ENCODE measurements at regions not wholly inside any gene's neighbourhood (a gene's known extent, or its start where the extent isn't known, plus 50 kb on each side); places are given as distances from the start of the nearest gene placed in this dataset.
"Not testable (repeated sequence)": the region's sequence is repeated elsewhere in the genome, so short reads cannot be mapped to it uniquely, and the experiment has no call there.

DNA sequence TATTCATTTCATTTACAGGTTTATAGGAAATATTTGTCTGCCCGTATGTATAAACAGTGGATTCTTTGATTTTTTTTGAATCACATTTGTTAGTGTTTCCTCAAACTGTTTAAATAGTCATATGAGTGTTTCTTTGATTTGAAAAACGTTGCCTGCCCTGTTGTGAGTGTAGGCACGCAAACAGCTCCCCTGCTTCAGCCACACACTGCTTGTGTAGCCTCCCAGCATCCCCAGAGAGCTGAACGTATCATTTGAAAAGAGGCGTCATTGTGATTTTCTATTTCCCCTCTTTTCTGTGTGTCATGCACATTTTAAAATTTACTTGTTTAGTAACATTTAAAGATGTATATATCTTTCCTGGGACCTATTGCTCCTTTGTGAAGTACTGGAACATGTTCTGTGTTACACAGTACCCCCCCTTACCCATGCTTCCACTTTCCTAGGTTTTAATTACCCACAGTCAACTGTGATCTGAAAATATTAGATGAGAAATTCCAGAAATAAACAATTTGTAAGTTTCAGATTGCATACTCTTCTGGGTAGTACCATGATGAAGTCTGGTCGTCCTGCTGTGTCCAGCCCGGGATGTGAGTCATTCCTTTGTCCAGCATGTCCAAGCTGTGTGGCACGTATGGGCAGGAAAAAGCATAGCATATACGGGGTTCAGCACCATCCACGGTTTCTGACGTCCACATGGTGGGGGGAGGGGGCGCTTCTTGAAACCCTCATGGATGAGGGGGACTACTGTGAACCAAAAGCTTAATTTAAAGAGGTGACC, 78.7 kb downstream of the NPIPB11 start:
- not testable (repeated sequence) for DNase-seq

DNA sequence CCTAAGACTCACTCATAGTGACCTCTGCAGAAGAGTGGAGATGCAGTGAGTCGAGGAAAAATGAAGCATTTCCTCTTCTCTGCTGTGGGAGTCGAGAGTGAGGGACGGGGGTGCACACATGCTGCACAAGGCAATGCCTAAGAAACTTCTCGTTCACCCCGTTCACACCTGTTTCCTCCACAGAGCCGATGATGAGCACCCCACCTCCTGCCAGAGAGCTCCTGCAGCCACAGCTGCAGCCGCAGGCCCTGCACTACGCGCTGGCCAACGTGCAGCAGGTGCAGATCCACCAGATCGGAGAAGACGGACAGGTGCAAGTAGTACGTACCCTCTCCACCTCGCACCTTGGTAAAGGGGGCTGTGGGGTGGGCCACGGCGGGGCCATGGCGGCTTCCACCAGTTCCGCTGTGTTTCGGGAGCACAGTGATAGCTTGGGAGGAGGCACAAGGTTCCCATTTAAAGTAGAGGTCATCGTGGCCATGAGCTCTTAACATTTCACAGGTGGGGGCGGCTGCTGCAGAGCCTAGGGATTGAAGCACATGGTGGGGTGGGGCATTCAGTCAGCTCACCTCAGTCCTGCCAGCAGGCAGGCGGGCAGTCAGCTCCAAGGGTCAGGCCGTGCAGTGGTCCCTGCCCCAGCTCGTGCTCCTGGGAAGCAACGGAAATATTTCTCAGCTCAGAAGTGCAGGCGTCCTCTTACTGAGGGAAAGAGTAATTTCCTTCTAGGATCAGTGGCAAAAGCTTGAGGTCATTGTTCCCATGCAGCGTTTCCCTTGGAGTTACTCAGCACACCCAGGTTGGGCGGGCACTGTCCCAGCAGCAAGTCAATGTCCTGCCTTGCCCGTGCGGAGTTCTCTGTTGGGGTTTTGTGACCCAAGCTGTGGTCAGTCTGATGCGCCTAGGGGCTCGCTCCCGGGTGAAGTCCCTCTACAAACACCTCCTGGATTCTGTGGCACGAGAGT, 80.1 kb downstream of the NPIPB11 start:
- not testable (repeated sequence) for DNase-seq

DNA sequence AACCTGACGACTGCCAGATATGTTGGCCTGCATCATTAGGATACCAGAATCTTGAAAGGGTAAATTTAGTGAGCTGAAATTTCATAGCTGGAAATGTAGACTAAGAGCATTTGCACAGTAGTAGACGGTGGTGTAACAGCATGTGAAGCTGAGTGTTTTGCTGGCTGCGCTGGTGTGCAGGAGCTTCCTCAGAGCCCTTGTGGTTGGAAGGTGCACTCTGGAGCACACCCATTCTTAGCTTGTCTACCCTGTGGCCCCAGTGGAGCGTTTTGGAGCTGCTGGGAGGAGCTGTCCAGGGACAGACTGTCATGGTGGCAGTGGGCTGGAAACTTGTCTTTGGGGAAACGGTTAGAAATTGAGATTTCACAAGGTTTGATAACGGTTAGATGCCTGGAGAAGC, 82.8 kb downstream of the NPIPB11 start:
- DNase-seq = not testable (repeated sequence)

DNA sequence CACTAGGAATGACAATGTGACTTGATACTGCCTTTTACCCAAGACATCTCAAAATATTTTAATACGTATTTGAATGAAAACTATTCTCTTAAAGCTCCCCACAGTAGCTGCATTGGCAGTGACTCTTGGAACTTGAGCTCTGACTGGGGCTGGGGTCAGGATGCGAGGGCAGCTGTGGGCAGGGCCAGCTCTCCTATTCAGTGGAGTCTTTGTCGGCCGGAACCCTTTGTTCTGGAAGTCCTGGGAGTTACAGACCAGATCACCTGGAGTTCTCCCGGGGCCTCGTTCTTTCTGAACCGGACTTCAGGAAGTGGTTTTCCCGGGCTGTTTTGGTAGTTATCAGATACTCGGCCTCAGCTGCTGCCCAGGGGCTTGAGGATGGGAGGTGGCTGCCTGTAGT, 84.9 kb downstream of the NPIPB11 start:
- no peak for DNase-seq

DNA sequence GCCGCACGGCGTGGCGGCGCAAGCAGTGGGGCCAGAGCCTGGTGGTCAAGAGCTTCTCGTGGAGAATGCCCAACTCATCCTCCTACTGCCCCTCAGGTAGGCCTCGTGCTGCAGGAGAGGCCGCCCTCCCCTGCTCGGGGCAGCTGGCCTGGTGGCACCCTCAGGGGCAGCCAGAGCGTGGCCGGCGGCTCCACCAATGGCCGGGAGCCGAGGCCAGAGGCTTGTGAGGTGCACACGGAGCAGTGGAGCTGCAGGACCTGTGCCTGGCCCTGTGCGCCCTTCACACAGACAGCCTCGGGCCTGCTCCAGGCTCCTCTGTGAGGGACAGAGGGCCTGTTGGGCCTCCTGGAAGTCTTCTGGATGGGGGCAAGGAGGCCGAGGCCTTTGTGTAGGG, 85.5 kb downstream of the NPIPB11 start:
- no peak for DNase-seq

DNA sequence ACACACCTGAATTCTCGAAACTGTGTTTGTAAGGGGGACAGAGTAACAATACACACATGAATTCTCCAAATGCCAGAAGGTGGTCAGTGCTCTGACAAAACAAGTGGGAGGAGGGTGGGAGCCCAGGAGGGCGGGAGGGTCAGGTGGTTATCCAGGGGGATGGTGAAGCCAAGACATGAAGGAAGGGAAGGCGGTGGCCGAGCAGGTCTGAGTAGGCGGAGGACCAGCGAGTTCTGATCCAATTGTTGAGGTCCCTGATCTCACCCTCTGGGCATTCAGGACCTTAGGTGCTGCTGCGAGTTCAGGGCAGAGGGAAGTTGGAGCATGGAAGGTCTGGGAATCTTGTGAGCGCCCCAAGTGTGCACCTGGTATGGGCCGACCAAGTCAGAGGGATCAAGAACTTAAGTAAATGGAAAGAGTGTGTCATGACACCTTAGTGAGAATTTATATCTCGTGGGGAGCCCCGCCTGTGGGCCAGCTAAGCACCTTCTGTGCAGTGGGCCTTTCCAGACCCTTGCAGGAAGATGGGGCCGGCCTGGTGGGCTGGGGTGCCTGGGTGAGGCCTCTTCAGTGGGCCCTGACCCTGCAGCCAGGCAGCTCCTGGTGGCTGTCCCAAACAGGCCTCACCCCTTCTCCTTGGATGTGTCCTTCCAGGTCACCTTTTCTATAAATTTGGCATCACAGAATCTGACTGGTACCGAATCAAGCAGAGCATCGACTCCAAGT, 86.1 kb downstream of the NPIPB11 start:
- no peak for DNase-seq

DNA sequence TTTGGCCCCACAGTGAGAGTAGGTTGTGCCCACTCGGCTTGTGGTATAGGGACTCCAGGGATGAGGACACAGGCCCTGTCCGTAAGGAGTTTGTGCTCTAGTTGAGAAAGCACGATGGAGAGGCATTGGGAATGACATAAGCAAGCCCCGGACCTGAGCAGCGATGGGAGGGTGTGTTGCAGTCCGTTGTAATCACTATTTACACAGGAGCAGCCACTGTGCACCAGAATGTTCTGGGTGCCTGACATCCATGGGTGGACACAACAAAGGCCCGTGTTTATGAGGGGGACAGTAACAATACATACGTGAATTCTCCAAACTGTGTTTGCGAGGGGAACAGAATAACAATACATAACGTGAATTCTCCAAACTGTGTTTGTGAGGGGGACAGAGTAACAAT, 86.8 kb downstream of the NPIPB11 start:
- DNase-seq = no peak

DNA sequence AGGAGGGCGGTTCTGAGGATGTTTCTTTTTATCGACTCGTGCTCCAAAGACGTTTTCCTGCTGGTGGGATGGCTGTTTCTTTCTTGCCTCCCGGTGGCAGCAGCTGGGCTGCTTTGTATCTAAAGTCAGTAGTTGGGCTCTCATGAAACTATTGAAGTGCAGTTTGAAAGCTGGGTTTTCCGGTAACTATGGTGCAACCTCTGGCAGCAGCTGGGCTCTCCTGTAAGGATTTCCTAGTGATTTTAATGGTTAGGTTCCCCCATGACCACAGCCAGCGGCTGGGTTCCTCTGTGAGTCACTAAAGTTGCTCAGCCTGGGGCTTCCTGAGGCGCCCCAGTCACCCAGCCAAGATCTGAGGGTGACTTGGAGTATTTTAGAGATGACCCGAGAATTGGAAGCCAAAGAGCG, 87.9 kb downstream of the NPIPB11 start:
- DNase-seq = not testable (repeated sequence)

DNA sequence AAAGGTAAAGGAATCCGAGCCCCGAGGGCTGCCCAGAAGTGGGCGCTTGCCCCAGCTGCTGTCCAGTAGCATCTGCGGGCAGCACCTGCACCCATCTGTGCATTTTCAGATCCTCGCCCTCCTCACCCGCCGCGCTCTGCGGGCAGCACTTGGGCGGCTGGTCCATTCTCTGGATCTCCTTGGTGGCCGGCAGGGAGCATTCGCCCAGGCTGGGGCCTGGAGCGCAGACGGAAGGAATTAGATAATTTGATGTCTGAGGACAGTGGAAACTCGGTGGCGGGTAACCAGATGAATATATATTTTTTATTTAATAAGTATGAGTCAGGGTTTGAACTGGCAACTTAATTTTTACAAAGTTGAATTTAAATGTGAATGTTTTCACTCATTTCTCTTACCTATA, 88.5 kb downstream of the NPIPB11 start:
- DNase-seq = no peak

DNA sequence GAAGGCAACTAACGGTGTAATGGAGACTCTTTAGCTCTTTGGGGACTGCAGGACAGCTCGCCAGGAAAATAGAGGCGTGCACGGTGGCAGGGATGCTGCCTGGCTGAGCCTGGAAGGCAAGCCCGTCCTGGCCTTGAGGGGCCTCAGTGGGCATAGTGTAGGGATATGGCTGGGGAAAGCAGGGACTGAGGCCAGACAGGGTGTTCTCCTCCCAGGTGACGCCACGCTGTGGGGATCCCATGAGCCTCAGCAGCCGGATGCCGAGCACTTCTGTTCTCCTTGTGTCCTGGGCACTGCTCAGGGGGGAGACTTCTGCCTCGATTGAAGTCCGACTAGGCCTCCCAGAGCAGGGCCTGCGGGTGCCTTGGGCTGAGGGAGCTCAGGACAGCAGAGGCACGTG, 89.2 kb downstream of the NPIPB11 start:
- no peak for DNase-seq

DNA sequence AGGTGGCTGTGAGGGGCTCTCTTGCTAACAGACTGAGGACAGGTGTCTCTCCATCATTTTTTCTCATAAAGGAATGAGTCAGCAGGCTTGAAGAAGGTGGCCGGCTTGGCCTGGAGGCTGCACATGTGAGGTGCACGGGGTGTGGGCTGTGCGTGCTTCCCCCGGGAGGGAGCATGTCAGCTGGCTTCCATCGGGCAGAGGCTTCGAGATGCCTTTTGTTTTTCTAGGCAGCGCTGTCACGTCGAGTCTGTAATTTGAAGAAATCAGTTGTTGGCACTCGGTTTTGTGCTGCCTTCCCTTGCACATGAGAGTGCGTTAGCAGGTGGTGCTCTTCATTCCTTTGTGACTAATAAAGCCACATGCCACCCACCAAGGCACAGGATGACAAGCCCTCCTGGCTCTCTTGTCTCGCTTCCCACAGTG, 89.7 kb downstream of the NPIPB11 start:
- DNase-seq = no peak

DNA sequence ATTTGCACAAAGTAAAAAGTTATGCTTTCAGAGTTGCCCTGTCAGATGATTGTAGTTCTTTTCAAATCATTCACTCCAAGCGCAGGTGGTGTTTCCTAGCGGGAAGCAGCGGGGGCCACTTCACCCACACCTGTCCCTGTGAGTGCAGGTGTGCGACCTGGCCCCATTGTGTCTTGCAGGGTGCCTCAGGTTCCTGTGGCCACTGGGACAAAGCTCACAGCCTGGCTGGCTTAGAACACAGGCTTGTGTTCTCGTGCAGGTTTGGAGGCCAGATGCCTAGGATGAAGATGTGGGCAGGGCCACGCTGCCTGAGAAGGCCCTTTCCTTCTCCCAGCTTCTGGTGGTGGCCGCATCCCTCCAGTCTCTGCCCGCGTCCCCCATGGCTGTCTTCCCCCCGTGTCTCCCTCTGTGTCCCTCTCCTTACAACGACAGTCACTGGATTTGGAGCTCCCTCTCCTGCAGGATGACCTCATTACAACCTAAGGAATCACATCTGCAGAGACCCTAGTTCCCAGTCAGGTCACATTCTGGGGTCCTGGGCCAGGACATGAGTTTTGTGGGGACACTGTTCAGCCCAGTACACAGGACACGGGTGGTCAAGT, 90.5 kb downstream of the NPIPB11 start:
- DNase-seq = no peak

DNA sequence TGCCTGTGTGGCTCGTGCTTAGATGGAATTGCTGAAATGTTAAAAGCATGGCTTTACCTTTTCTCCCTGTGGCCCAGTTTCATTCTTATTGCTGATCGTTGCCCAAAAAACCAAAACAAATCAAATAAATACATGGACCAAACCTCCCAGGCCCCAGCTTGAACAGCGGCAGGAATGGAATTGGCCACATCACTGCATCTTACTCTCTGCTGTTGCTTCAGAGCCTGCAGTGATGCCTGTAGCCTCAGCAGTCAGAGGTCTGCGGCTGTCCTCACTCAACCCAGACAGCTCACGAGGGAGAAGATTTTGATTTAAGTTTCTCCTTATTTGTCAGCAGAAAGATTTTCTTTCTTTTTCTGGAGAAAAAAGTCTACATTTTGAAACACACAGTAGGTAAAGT, 91.5 kb downstream of the NPIPB11 start:
- no peak for DNase-seq

DNA sequence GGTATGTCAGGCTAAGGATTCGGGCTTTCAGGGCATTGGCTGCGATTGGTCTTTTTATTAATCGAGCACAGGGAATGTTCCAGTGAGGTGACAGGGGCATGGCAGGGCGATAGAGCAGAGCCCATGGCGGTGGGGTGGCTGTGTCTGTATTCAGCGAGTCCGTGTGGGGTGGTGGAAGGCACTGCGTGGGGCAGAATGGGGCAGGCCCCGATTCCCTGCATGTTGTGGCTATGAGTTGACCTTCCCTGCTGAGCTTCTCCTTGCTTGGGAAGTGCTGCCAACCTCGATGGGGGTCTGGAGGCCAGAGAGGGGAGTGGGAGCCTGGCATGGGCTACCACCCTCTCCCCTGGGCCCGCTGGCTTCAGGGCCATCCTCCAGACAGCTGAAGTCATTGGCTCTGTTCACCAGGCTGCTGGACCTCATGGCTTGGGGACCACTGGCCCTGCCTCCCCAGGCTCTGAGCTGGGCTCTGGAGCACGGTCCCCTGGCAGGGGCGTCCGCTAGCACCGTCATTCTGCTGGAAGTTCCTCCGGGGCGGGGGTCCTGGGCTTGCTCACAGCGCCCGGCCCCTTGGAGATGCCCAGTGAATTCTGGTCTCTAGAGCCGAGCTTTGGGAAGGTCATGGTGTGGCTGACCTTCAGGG, 92.1 kb downstream of the NPIPB11 start:
- DNase-seq = no peak

DNA sequence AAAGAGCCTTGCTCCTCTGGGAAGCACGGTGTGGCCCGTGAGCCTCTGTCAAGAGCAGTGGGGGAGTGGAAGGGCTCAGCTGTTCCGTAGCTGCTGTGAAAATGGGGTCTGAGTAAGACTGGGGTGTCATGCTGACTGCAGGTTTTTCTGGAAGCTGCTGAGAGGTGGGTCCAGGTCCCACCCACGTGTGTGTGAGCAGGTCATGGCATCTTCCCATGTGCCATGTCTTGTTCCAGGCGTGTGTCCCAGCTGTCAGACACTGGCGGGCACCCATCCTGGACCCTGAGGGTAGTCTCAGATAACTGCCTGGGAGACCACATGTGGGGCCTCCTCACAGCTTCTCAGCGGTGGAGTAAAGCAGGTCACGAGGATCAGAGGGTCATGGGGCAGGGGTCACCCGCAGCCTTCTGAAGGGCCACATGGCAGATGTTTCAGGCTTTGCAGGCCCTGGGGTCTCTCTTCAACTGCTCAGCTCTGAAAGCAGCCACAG, 92.9 kb downstream of the NPIPB11 start:
- DNase-seq = no peak

DNA sequence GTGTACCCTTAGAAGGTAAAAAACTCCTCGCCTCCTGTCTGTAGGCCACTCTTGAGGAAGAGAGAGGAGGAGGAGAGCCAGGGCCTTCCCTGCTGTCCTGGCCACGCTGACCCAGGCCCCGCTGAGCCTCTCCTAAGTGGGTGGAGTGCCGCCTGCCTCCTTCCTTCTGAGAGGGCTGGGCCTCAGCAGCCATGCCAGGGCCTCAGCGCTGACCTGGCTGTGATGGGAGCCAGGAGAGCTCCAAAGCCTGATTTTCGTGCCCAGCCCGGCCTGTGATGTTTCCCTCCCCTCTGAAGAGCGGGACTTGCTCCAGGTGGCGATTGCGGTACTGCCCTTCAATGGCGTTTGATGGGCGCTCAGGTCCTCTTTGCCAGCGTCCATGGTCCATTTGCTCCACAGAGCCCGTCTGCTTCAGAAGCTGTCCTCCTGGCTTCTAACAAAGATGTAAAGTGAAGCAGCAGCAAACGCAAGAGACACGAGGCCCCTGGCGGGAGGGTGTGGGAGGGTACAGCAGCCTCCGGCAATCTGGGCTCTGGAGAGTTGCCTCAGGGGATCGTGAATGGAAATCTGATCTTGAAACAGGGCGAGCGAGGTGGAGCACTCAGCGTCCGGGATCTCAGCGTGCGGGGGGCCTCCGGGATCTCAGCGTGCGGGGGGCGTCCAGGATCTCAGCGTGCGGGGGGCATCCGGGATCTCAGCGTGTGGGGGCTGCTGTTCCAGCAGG, 93.5 kb downstream of the NPIPB11 start:
- DNase-seq = no peak

DNA sequence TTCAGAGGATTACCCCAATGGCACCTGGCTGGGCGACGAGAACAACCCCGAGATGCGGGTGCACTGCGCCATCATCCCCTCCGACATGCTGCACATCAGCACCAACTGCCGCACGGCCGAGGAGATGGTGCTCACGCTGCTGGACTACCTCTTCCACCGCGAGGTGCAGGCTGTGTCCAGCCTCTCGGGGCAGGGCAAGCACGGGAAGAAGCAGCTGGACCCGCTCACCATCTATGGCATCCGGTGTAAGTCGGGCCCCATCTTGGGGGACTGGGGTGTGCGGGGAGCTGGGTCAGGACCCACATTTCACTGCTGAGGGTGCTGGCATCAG, 94.2 kb downstream of the NPIPB11 start:
- DNase-seq = not testable (repeated sequence)

DNA sequence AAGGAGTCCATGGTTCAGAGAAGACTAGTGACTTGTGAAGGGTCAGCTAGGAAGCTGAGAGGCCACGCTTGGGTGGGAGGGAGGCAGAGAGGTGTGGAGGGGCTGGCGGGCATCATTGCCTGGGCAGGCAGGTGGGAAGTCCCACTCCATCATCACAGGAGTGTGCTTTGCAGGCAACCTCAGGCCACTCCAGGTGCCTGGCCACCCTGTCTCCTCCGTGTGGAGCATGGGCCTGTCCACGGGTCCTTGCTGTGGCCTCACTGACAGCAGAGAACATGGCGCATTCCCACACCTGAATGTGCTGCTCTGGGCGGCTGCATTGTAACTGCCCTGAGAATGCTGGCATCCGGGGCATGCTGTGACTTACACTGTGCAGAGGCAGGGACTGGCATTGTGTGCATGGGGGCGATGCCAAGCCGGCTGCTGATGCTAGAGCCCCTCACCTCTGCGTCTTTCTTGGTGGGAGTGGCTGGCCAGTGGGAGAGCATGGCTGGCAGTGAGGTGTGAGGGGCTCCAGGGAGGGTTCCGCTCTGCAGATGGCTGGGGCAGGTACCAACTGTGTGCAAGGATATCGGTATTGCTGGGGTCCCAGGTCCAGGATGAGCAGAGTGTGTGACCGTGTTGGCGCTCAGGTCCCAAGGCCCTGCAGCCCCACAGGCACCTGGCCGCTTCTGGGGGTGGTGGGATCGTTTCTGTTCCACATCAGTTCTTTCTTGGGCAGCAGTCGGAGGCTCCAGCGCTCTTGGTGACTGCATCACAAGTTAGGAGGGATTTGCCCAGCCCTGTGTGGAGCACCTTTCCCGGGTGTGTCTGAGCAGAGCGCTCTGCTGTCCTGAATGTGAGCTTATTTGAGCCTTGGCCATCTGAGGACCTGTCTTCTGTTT, 94.8 kb downstream of the NPIPB11 start:
- no peak for DNase-seq

DNA sequence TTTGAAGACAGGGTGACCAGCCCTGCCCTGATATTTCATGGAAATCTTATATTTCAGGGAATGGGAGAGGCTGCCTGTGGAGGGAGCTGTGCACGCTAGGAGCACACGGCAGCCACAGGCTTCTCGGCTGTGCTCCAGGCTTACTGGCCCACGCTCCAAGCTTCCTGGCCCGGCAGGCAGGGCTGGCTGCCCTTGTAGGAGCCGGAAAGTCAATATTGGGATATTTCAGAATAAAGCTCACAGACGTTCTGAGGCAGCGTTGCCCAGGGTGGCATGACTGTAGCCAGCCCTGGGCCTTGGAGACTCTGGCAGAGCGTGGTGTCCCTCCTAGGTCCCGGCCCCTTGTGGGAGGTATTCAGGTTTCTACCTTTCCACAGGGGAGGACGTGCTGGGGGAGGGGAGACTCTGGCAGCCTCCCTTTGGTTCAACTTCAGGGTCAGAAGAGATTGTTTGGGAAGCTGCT, 95.6 kb downstream of the NPIPB11 start:
- no peak for DNase-seq

DNA sequence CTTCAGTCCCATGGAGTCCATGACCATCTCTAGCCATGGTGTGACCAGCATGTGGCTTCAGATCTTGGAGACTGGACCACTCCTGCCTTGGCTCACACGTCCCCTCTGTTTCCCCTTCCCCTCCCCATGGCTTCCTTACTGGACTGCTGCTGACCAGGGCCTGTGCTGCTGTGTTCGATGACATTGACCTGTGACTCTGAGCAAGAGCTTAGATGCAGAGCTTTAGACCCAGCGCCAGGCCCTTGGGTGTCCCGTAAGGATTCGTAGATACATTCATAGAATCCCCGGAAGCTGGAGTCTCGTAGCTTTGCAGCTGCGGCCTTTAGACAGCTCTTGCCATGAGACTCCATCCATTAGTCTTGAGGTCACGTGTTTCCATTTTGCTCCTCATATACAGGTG, 96.3 kb downstream of the NPIPB11 start:
- DNase-seq = not testable (repeated sequence)

All from SHP77 treated with DMSO at 0.1 percent for 48 hours (cell line).